ENCODE measurements at regions not wholly inside any gene's neighbourhood (a gene's known extent, or its start where the extent isn't known, plus 50 kb on each side); places are given as distances from the start of the nearest gene placed in this dataset.
A peak's percentile ranks its signal among the peaks of the same experiment; 100 is the strongest.

- Histone ChIP-seq H3K27me3 (ENCODE audit: insufficient read depth, low read depth) (no peaks in the 10 kb centered on the region), H3K4me3 (no peak overlapping the region), H3F3A (ENCODE audit: insufficient read depth, low read depth) (peaks cover 19% of the 10 kb centered on the region), H3K9me3 (ENCODE audit: insufficient read depth, low read depth) (no peaks in the 10 kb centered on the region), H3K36me3 (ENCODE audit: low read depth) (no peaks in the 10 kb centered on the region), H3K27ac (peak overlapping the region; percentile 81), H3K79me2 (ENCODE audit: low read depth) (no peaks in the 10 kb centered on the region), H3K4me2 (peak overlapping the region; percentile 44; the same call in 1 of the 2 replicates), H3K4me1 (replicated peaks; ENCODE audit: insufficient read depth) (peaks cover 24% of the 10 kb centered on the region), H2AFZ (no peak overlapping the region), H4K20me1 (ENCODE audit: insufficient read depth) (no peaks in the 10 kb centered on the region), H3K9me2 (ENCODE audit: insufficient read depth) (no peaks in the 10 kb centered on the region)
- DNase-seq, result peak; percentile 70 to 92
- TF ChIP-seq CTCF (conservative IDR thresholded peaks at IDR 0.05), result no peak
- no peak for TF ChIP-seq EZH2 (IDR thresholded peaks at IDR 0.05; ENCODE audit: low read depth)
- BruUV-seq (replicated peaks), result no TSS peak
- ChIA-PET POLR2A (ENCODE audit: unreplicated experiment) (interaction anchor here (0.6 to 0.7 kb wide), 3 partner anchors 115 to 539 kb away, joined by 3 to 17 read pairs (median 3); no protein-coding TSS in a partner anchor), CTCF (interaction anchor here (0.6 to 0.7 kb wide), 2 partner anchors 78 to 423 kb away, joined by 3 read pairs; no protein-coding TSS in a partner anchor)
- intact Hi-C loops (cut with micrococcal nuclease; ENCODE audit: unreplicated experiment), result loop anchor here (2.0 to 5.0 kb wide), 3 partner anchors 70 to 384 kb away; no protein-coding TSS in a partner anchor
Observed at GRCh38 chr10:125584954-125585353, 98.0 kb downstream of the TEX36 start.

GRCh38 chr10:125578658-125579315 is 104.2 kb downstream of the TEX36 start:
- H4K20me1 ChIP-seq (ENCODE audit: insufficient read depth), result no peaks in the 10 kb centered on the region
- H3K27me3 ChIP-seq (ENCODE audit: insufficient read depth, low read depth), result no peaks in the 10 kb centered on the region
- no peak overlapping the region for H3K4me3 ChIP-seq
- H3K4me1 ChIP-seq (replicated peaks; ENCODE audit: insufficient read depth), result peaks cover under 1% of the 10 kb centered on the region; the same call in 1 of the 2 replicates
- BruUV-seq (replicated peaks), result no TSS peak
- no peaks in the 10 kb centered on the region for H3K9me3 ChIP-seq (ENCODE audit: insufficient read depth, low read depth)
- TF ChIP-seq EZH2 (IDR thresholded peaks at IDR 0.05; ENCODE audit: low read depth), result no peak
- no peak for TF ChIP-seq CTCF (conservative IDR thresholded peaks at IDR 0.05)
- no peak overlapping the region for H3K27ac ChIP-seq
- H3K4me2 ChIP-seq, result no peak overlapping the region
- DNase-seq, result no peak
- intact Hi-C loops (cut with micrococcal nuclease; ENCODE audit: unreplicated experiment), result no loop called here
- H3F3A ChIP-seq (ENCODE audit: insufficient read depth, low read depth), result peaks cover 2% of the 10 kb centered on the region; the same call in 1 of the 2 replicates
- H2AFZ ChIP-seq, result no peak overlapping the region
- H3K79me2 ChIP-seq (ENCODE audit: low read depth), result no peaks in the 10 kb centered on the region
- H3K36me3 ChIP-seq (ENCODE audit: low read depth), result no peaks in the 10 kb centered on the region
- CTCF ChIA-PET, result no interaction called here
- POLR2A ChIA-PET (ENCODE audit: unreplicated experiment), result no interaction called here
- no peaks in the 10 kb centered on the region for H3K9me2 ChIP-seq (ENCODE audit: insufficient read depth)

GRCh38 chr10:125575843-125576242 is 107.1 kb downstream of the TEX36 start:
- no peaks in the 10 kb centered on the region for H3K4me1 ChIP-seq (replicated peaks; ENCODE audit: insufficient read depth)
- no peaks in the 10 kb centered on the region for H3K27me3 ChIP-seq (ENCODE audit: insufficient read depth, low read depth)
- no peak overlapping the region for H3K27ac ChIP-seq
- no peak for DNase-seq
- H3F3A ChIP-seq (ENCODE audit: insufficient read depth, low read depth), result no peaks in the 10 kb centered on the region
- H2AFZ ChIP-seq, result no peak overlapping the region
- intact Hi-C loops (cut with micrococcal nuclease; ENCODE audit: unreplicated experiment), result no loop called here
- no peaks in the 10 kb centered on the region for H4K20me1 ChIP-seq (ENCODE audit: insufficient read depth)
- TF ChIP-seq CTCF (conservative IDR thresholded peaks at IDR 0.05) (no peak), EZH2 (IDR thresholded peaks at IDR 0.05; ENCODE audit: low read depth) (no peak)
- H3K9me3 ChIP-seq (ENCODE audit: insufficient read depth, low read depth), result no peaks in the 10 kb centered on the region
- no peaks in the 10 kb centered on the region for H3K9me2 ChIP-seq (ENCODE audit: insufficient read depth)
- ChIA-PET POLR2A (ENCODE audit: unreplicated experiment) (no interaction called here), CTCF (no interaction called here)
- no peaks in the 10 kb centered on the region for H3K79me2 ChIP-seq (ENCODE audit: low read depth)
- H3K4me3 ChIP-seq, result no peak overlapping the region
- no peak overlapping the region for H3K4me2 ChIP-seq
- no TSS peak for BruUV-seq (replicated peaks)
- no peaks in the 10 kb centered on the region for H3K36me3 ChIP-seq (ENCODE audit: low read depth)
